Amniotic stem cell (primary cell): ENCODE measurements at regions not wholly inside any gene's neighbourhood (a gene's known extent, or its start where the extent isn't known, plus 50 kb on each side); places are given as distances from the start of the nearest gene placed in this dataset.
"Not testable (repeated sequence)": the region's sequence is repeated elsewhere in the genome, so short reads cannot be mapped to it uniquely, and the experiment has no call there.

ENCODE experiments used
- DNase-seq: peaks from one replicate; lab custom pipeline; 2025; lab: John Stamatoyannopoulos, UW

DNA sequence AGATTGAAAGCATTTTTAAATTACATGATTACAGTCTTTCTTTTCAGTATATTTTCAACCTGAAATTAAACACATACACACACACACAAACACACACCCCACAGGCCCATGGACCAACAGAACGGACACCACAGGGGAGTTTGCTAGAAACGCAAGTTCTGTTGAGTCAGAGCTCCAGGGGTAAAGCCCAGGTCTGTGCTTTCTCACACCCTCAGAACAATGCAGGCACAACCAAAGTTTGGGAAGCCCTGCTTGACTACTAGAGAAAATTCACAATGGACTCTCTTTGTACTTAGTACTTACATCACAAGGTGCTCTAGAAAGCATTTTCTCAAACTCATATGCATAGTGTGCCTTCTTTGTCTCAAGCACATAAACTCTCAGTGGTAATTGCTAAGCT, 704.0 kb upstream of the IGFBP3 start:
- no peak for DNase-seq

DNA sequence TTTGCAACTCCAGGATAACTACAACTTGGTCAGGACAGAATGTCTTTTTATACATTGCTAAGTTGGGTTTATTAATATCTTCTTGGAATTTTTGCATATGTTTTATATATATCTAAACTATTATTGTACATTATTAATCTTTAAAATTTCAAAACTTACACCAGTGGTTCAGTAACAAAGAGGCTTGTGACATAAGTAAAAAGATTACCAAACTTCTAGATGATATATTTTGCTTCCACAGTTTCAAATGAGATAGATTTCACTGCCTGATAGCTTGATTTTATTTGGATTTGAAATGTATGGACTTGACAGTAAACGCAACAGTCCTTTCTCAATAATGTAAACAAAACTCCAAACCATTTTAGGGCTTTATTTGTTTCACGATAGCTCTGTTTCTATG, 701.2 kb upstream of the IGFBP3 start:
- no peak for DNase-seq

DNA sequence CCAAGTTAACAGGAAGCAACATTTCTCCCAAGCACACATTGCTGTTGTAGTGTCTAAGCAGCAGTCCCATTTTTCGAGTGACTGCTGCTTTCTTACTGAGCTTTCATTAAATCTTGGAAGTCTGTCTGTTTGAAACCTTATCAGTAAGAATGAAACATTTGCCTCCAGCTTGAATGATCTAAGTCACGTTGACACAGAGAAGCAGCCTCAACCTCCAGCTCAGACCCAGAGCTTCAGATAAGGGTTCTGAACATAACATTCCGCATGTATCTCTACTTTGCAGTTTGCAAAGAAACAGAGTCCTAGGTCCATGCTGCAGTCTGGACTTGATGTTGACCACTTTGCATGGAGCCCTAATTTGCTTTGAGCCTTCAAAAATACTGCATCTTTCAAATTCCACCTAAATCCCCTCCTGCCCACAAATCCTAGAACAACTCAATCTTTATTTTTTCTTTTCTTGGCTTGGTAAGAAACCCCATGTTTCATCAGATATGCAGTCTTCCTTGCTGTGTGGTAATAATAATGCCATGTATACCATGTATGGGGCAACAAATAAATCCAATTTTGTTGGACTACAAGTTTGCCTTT, 698.7 kb upstream of the IGFBP3 start:
- no peak for DNase-seq

DNA sequence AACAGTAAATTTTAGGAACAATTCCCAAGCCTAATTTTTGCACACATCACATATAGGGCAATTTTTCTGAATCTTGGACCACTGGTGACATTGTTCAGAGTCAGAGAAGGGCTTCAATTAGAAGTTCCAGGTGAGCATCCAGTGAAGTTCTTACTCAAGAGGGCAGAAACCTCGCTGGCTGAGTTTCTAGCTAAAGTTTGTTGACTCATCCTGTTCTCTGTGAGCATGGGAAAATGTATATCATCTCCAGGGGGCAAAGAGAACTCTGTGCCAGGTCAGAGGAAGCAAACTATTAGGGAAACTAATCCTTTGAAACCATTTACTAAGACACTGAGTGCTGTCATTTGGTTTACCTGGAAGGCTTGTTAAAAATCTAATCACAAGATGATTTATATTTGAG, 695.6 kb upstream of the IGFBP3 start:
- no peak for DNase-seq

DNA sequence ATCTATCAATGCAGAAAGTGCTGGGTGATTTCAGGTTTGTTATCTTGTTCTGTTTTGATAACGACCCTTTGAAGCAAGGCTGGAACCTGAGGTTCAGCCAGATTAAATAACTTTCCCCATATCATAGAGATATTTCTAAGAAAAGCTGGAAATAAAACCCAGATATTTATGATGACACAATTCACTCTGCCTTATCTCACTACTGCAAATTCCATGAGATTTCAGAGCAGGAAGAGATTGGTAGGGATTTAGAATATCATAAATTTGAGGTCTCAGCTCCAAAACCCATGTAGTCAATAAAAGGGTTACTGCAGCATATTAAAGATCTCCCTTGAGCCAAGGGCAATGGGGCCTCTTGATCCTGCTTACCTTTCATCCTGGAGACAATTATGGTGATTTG, 692.5 kb upstream of the IGFBP3 start:
- DNase-seq, result no peak

DNA sequence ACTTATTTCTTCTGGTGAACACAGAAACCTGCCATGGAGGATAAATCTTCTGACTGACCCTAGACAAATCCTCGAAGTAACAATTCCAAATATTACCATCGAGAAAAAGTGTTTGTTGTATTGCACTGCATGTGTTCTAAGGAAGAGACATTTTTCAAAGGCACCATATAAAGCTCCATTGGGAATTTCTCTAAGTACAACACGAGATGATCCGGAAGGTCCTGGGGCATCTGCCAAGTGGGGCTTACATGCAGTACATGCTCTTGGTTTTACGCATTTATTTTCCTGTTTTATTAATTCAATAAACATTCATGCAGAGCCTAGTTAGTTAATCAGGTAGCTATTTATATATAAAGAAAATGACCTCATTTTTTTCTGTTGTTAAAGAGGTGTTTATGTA, 692.0 kb upstream of the IGFBP3 start:
- DNase-seq, result no peak

DNA sequence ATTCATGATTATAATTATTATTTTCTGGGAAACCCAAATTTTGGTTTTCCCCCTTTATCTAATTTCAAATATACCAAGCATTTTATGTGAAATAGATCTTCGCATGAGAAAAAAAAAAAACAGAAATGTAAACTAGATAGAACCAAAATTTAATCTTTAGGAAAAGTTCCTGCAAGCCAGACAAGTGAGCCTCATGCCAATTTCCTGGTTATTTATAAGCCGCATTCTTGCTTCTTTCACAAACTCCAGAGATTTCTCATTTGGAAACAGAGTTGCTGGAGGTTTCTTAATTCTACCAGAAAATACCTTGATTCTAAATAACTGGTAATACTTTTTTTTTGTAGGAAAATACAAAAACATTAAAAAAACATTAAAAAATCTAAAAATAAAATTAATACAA, 690.4 kb upstream of the IGFBP3 start:
- DNase-seq, result no peak

DNA sequence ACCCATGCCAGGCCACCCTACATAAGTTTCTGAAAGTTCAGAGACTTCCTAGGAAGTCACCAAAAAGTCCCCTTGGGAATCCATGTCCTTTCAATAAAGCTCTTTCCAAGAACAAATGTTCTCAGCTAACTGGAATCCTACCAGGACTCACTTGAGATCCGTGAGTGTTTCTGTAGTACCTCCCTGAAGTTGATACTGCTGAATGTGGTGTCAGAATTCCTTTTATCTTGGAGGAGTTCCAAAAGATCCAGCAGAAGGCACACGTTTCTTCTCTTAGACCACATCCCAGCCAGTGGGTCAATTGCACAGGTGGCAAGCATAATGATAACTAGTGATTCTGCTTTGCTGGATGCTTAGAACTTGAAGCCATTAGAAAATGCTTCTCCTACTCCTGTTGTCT, 689.7 kb upstream of the IGFBP3 start:
- no peak for DNase-seq

DNA sequence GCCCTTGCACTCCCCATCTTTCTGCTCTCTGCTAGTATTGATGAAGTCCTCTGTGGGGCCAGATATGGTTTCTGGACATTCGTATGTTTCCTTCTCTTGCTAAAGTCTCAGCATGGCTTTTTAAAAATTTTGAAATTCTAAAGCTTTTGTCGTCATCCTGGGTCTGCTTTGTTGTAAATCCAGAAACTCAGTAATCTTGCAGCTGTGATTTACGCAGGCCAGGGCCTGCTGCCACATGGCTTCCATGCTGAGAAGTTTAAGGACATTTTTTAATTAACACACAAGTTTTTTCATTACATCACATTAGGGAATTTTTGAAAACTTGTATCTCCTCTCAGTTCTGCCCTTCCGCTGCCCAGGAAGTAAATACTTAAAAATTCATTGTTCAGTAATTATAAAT, 686.1 kb upstream of the IGFBP3 start:
- DNase-seq, result no peak

DNA sequence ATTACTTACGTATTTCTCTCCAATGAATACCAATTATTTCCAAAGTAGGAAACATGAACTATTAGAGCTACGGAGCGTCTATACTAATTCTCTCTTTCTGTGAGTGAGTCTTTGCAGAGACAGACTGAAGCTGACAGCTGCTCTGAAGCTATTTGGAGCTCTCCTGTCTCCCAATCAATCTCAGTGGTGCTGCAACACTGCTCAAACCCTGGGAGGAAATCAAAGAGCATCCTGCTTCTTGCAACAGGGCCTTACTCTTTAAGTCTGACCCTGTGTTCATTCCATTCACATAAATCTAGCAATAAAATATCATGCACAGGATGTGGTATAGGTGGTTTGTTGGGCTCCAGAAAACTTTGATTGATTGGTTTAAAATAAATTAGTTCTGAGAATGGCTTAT, 685.7 kb upstream of the IGFBP3 start:
- no peak for DNase-seq

DNA sequence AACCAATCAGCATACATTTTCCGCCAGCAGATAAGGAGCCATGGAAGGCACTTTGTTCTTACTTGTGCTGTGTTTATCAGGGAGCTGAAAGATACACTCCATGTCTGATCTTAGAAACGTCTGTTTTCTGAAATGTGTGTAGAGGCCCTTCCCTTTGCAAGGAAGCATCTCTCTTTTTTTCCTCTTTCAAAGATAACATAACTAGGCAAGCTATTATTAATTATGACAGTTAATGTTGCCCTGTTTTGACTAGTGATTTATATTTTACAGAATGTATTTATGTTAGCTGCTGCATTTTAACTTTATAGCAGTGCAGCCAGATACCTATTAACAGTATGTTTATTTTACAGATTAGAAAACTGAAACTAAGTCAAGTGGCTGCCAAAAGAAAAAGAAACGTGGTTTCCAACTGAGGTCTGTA, 683.2 kb upstream of the IGFBP3 start:
- no peak for DNase-seq

DNA sequence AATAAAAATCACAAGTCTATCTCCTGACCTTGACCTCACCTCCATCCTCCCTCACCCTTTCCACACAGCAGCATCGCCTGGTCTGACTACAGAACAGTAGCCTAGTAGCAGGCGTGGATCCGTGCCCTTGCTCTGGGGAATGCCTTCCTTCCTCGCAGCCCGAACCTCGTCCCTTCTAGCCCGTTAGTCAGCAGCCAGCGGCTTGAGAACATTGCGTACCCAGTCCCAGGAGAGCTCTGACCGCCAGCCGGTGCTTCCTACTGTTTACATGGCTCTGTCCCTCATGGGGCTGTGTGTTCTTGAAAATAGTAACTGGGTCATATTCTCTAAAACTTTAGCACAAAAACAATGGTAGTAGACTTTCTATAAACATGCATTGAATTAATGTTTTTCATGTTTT, 682.7 kb upstream of the IGFBP3 start:
- no peak for DNase-seq

DNA sequence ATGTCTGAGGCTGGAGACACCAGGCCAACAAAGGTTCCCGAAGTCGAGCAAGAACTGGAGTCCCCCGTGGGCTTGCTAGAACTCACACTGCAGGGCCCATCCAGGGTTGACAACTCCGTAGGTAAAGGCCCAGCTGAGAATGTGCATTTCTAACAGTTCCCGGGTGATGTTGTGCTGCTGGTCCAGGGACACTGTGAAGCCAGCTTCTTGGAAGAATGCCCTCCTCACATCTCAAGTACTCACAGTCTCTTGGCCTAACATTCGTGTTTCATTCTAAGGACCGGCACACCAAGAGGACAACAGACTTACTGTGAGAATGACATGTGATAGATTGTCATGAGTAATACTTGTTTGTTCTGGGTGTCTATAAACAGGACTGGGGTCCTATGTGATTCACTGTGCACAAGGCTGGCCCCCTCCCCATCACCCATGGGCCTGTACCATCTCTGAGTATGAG, 682.3 kb upstream of the IGFBP3 start:
- no peak for DNase-seq

DNA sequence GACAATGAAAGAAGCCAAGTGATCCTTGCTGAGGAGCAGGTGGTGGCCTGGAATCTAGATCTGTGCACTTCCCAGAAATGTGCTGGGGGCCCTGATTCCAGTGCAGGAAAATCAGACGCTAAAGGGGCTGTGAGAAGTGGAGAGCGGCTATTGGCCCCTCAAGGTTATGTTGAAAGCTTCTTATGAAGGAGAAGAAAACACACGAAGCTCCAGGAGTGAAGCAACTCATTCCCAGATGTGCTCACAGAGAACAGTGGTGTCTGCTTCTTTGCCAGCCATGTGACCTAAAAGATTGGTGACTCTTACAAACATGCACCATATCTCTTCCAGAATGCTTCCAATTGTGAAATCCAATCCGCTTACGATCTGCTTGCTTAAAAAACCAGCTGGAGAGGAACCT, 679.3 kb upstream of the IGFBP3 start:
- no peak for DNase-seq

DNA sequence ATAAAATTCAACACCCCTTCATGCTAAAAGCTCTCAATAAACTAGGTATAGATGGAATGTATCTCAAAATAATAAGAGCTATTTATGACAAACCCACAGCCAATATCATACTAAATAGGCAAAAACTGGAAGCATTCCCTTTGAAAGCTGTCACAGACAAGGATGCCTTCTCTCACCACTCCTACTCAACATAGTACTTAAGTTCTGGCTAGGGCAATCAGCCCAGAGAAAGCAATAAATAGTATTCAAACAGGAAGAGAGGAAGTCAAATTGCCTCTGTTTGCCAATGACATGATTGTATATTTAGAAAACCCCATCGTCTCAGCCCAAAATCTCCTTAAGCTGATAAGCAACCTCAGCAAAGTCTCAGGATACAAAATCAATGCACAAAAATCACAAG, 673.8 kb upstream of the IGFBP3 start:
- not testable (repeated sequence) for DNase-seq

DNA sequence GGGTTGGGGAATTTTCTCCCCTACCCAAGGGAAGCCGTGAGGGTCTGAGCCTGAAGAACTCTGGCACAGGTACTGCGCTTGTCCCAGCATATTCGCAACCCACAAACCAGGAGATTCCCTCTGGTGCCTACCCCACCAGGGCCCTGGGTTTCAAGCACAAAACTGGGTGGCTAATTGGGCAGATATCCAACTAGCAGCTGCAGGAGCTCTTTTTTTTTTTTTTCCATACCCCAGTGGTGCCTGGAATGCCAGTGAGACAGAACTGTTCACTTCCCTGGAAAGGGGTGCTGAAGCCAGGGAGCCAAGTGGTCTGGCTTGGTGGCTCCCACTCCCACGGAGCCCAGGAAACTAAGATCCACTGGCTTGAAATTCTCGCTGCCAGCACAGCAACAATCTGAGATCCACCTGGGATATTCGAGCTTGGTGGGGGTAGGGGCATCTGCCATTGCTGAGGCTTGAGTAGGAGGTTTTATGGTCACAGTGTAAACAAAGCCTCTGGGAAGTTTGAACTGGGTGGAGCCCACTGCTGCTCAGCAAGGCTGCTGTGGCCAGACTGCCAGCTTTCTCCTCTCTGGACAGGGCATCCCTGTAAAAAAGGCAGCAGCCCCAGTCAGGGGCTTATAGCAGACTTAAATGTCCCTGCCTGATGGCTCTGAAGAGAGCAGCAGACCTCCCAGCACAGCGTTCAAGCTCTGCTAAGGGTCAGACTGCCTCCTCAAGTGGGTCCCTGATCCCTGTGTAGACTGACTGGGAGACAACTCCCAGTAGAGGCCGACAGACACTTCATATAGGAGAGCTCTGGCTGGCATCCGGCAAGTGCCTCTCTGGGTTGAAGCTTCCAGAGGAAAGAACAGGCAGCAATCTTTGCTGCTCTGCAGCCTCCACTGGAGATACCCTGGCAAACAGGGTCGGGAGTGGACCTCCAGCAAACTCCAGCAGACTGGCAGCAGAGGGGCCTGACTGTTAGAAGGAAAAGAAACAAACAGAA, 670.1 kb upstream of the IGFBP3 start:
- DNase-seq, result not testable (repeated sequence)

DNA sequence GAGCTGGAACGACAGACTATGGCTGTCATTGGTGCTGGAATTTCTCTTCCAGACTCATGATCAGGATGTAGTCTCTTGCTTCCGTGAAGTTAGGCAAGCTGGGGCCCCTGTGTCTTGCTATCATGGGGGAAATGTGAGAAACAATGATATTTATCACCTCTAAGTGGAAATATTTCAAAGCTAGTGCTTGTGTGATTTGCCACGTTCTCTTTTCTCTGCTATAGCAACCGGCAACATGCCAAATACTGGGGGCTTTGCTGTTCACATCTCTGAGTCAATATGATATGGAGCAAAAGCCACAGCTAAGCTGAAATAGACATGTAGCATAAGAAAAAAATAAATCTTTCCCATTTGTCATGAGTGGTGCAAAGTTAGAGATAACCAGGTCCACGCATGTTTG, 668.2 kb upstream of the IGFBP3 start:
- no peak for DNase-seq

DNA sequence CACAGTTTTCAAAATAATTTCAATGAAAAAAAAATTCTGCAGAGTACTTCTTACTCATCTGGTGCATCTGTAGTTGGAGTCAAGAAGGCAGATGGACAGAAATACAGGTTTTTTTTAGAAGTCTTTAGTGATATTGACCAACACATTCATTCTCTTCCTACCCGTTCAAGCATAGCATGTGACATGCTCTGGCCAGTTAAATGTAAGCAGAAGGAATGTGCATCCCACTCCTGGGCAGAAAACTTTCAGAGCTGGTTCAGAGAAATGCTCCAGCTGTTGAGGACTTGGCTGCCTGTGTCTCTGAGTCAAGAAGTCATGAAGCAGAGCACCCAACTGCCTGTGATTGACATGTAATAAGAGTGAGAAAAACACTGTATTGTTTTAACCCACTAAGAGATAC, 665.3 kb upstream of the IGFBP3 start:
- no peak for DNase-seq

DNA sequence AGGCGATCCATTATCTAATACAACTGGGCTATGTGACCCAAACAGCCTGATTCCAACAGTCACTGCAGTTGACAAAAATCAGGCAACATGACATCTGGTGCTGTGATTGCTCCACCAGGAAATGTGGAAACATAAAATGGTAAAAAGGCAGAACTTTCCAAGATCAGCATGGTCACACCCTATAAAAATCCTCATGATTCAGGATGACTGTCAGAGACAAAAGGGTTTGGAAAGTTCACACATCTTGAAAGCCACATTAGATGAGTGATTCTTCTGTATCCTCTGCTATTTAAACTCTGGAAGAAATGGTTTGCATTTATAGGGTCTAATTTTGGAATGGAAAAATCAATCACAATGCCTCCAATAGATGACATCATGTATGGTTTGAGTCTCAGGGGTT, 662.6 kb upstream of the IGFBP3 start:
- no peak for DNase-seq

DNA sequence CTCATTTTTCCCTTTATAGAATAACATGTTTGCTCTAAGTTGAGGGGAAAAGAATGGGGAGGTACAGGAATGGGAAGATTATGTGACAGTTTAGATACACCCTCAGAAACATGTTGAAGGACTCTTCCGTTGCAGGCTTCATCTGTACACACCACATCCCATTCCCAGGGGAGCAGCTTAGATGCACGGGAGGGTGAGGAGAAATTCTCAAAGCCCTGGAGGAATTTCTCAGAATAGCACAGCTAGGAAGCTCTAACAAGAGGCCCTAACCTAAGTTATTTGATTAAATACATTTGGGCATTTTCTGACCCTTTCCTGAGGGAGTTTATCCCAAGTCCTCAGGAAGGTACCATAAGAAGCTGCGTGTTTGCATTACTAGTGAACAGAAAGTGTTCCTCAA, 660.2 kb upstream of the IGFBP3 start:
- DNase-seq, result no peak

DNA sequence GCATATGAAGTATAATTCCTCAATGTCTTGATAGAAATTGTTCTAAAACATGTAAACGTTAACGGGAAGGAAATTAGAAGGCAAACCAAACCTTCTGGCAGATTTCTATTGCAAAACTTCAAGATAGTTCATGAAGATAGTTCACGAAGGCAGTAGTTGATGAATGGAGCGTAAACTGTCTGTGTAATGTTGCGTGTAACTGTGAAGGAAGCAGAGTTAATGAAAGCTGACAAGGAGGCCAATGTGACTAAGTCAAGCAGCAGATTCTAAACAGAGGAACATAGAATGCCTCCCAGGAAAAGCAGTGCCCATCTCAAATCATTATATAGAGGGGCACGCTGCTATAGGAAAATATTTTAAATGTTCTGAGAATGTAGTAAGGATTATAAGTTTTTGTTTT, 659.7 kb upstream of the IGFBP3 start:
- DNase-seq, result no peak

DNA sequence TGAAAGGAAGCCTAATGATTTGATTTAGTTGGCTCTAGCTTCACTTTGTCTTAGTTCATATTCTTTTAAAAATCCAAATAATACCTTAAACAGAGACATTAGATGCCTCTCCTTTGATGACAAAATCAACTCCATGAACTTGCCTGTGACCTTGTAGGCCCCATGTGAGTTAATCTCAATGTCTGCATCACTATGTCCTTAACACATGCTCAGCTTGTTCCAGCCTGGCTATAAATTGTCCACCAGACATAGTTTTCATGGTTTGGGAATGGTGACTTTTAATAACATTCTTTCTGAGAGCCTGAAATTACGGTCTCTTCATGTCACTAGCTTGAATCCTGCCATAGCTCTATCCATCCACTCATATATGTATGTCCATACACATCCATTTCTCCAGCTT, 656.3 kb upstream of the IGFBP3 start:
- no peak for DNase-seq

DNA sequence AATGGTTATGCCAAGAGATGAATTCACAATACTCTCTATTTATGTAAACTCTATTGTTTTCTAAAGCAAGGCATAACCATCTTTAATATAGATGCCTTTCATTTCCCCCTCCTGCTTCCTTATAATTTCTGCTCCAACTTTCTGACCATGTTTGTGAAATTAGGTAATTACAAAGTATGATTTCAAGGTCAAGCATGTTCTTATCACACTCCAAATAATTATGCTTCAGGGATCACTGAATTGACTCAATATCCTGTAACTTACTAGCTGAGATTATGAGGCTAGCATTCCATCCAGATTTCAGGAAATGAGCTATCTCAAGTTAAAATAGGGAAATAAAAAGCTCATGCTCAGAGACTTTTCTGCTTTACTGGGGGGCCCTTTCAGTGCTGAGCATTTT, 655.9 kb upstream of the IGFBP3 start:
- no peak for DNase-seq

DNA sequence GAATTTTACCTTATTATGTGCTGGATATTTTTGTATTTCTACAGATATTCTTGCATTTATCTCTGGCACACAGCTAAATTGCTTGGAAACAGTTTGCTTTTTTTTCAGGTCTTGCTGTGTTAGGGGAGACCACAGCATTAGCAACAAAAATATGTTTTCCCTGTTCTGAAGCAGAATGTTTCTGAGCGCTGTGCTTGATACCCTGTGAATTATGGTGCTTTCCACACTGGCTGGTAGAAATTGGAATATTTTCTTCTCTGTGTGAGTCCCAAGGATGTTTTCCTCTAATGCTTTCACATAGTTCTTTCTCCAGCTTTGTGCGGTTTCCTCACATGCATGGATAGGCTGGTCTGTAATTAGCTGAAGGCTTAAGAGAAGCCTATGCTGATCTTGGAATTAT, 651.6 kb upstream of the IGFBP3 start:
- no peak for DNase-seq
